ENCODE measurements at regions not wholly inside any gene's neighbourhood (a gene's known extent, or its start where the extent isn't known, plus 50 kb on each side); places are given as distances from the start of the nearest gene placed in this dataset.
"Not testable (repeated sequence)": the region's sequence is repeated elsewhere in the genome, so short reads cannot be mapped to it uniquely, and the experiment has no call there.

DNA sequence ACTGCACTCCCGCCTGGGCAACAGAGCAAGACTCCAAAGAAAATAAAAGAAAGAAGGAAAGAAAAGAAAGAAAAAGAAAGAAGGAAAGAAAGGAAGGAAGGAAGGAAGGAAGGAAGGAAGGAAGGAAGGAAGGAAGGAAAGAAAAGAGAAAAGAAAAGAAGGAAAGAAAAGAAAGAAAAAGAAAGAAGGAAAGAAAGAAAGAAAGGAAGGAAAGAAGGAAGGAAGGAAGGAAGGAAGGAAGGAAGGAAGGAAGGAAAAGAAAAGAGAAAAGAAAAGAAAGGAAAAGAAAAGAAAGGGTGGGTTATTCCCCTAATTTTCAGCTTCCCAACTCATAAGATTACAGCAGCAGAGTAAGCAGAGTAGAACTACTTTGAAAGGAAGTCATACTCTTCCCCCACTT lies 64.4 kb downstream of the TMEM200C start:
- H3K27me3 ChIP-seq; H3K36me3 ChIP-seq; H3K9me3 ChIP-seq; H3K4me1 ChIP-seq; H3K4me3 ChIP-seq; intact Hi-C loops (cut with DNase I; ENCODE audit: low total_unique reads); H3K27ac ChIP-seq; DNase-seq: not testable (repeated sequence)
- 73 to 91% (median 81%) methylated on average over 1 of the region's 1 CpG for WGBS, 5 donors

DNA sequence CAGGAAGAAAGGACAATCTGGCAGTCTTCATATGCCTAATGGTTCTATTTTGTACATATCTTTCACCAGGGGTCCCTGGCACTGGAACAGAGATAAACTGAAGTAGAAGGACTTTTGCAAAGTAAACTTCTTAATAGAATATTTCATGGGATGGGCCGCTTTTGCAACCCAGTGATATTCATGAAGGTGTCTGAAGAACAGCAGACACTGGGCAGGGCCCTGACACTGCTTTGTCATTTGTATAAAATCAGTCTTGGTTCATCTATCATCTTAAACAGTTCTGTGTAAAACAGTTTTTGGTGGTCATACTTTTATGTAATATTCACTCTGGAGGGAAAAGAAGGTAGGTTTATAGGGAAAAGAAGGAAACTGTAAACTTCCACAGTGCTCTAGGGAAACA lies 66.4 kb downstream of the TMEM200C start:
- H3K4me1 ChIP-seq = no peaks in the 10 kb centered on the region
- DNase-seq = no peak
- no peaks in the 10 kb centered on the region for H3K36me3 ChIP-seq
- H3K4me3 ChIP-seq = no peak overlapping the region
- no peak overlapping the region for H3K27ac ChIP-seq
- TF ChIP-seq CTCF (IDR thresholded peaks at IDR 0.05) = no peak
- TF ChIP-seq POLR2A (IDR thresholded peaks at IDR 0.05) = no peak
- TF ChIP-seq POLR2AphosphoS5 (IDR thresholded peaks at IDR 0.05) = no peak
- no peaks in the 10 kb centered on the region for H3K27me3 ChIP-seq
- no peaks in the 10 kb centered on the region for H3K9me3 ChIP-seq
- intact Hi-C loops (cut with DNase I; ENCODE audit: low total_unique reads) = no loop called here
- WGBS, 5 donors = 70 to 89% (median 88%) methylated on average over 1 of the region's 1 CpG

- no peaks in the 10 kb centered on the region for H3K36me3 ChIP-seq
Measured at GRCh38 chr18:5825663-5826062, 69.7 kb downstream of the TMEM200C start.

DNA sequence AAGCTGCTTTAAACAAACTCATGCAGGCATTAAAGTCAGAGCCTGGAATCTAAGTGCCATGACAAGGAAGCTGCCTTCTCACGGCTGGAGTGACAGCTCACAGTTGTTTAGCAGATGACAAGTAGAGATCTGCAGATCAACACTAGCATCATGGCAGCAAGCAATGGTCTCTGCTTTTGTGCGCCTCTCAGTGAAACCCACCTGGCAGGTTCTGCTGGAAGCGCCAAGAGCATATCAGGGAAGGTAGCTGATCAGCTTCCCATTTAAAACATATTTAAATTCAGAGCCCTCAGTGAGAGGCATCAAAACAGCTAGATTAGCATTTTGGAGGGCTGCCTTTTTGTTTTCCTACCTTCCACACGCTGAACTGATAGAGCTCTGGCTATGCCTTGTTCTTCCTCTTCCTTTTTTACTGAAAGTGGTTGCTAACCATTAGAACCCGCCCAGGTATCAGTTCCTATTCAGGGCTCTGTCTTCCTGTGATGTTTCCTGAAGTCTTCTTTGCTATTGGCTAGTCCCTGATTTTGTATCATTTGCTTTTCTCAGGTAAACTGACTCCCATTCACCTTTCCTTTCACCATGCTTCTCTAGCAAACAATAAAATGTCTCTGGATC lies 70.8 kb downstream of the TMEM200C start:
- no peaks in the 10 kb centered on the region for H3K27me3 ChIP-seq
- no peak for DNase-seq
- WGBS, 5 donors = 16 to 39% (median 26%) methylated on average over 5 of the region's 5 CpGs
- H3K27ac ChIP-seq = no peak overlapping the region
- TF ChIP-seq POLR2A (IDR thresholded peaks at IDR 0.05) (no peak), CTCF (IDR thresholded peaks at IDR 0.05) (no peak), EP300 (IDR thresholded peaks at IDR 0.05) (no peak), POLR2AphosphoS5 (IDR thresholded peaks at IDR 0.05) (no peak)
- H3K9me3 ChIP-seq = no peaks in the 10 kb centered on the region
- H3K36me3 ChIP-seq = no peaks in the 10 kb centered on the region
- H3K4me1 ChIP-seq = no peaks in the 10 kb centered on the region
- no peak overlapping the region for H3K4me3 ChIP-seq
- intact Hi-C loops (cut with DNase I; ENCODE audit: low total_unique reads) = no loop called here

More at GRCh38 chr18:5825663-5826062, 69.7 kb downstream of the TMEM200C start:
- 75 to 86% (median 85%) methylated on average over 4 of the region's 4 CpGs for WGBS, 5 donors
- H3K27me3 ChIP-seq = no peaks in the 10 kb centered on the region
- no peaks in the 10 kb centered on the region for H3K4me1 ChIP-seq
- intact Hi-C loops (cut with DNase I; ENCODE audit: low total_unique reads) = no loop called here
- no peak overlapping the region for H3K4me3 ChIP-seq
- H3K27ac ChIP-seq = no peak overlapping the region
- TF ChIP-seq CTCF (IDR thresholded peaks at IDR 0.05) (no peak), POLR2AphosphoS5 (IDR thresholded peaks at IDR 0.05) (no peak), POLR2A (IDR thresholded peaks at IDR 0.05) (no peak), EP300 (IDR thresholded peaks at IDR 0.05) (no peak)
- no peaks in the 10 kb centered on the region for H3K9me3 ChIP-seq
- DNase-seq = no peak

- intact Hi-C loops (cut with DNase I; ENCODE audit: low total_unique reads) = no loop called here
- Histone ChIP-seq H3K4me3 (no peak overlapping the region), H3K36me3 (no peaks in the 10 kb centered on the region), H3K9me3 (no peaks in the 10 kb centered on the region), H3K4me1 (no peaks in the 10 kb centered on the region), H3K27ac (no peak overlapping the region), H3K27me3 (no peaks in the 10 kb centered on the region)
- no peak for DNase-seq
- WGBS, 5 donors = 58 to 75% (median 66%) methylated on average over 1 of the region's 1 CpG
- TF ChIP-seq CTCF (IDR thresholded peaks at IDR 0.05) (no peak), EP300 (IDR thresholded peaks at IDR 0.05) (no peak), POLR2A (IDR thresholded peaks at IDR 0.05) (no peak), POLR2AphosphoS5 (IDR thresholded peaks at IDR 0.05) (no peak)
Measured at GRCh38 chr18:5817816-5818215, 77.5 kb downstream of the TMEM200C start.
